OCI-LY7 (cell line): ENCODE measurements at regions not wholly inside any gene's neighbourhood (a gene's known extent, or its start where the extent isn't known, plus 50 kb on each side); places are given as distances from the start of the nearest gene placed in this dataset.

Source experiments
- BruUV-seq: library from RNA; stranded (reverse); fragments of 400-500 nt; replicated peaks from 2 replicates; lab custom pipeline; 2021; lab: Mats Ljungman, UMichigan
- CTCF ChIA-PET: fragments of 300-600 bp; sonication (Branson Sonifier 250); formaldehyde crosslinking; loops from one replicate; lab custom pipeline; 2022; ENCODE audit warnings: antibody characterized with exemption; ENCODE audit not compliant: unreplicated experiment; lab: Charles Lee
- POLR2A ChIA-PET: fragments of 300-600 bp; sonication (Branson Sonifier 250); formaldehyde crosslinking; loops from one replicate; lab custom pipeline; 2022; ENCODE audit warnings: antibody characterized with exemption; lab: Charles Lee
- DNase-seq: peaks from one replicate; pipeline ENCODE4 v3.0.0-alpha.2; 2015; ENCODE audit warnings: low spot score
- H2AFZ ChIP-seq: fragments of 200-600 bp; sonication (generic), shearing (Covaris generic); 2 replicates; pipeline ENCODE4 v1.6.1; 2014; ENCODE audit warnings: mild to moderate bottlenecking, antibody characterized with exemption, low read length, moderate library complexity
- H3K27ac ChIP-seq: fragments of 200-600 bp; sonication (generic); 2 replicates; pipeline ENCODE4 v1.5.1; 2014; ENCODE audit warnings: mixed run types, low read depth, mild to moderate bottlenecking, moderate library complexity, low read length, inconsistent platforms; ENCODE audit not compliant: poor library complexity, severe bottlenecking
- H3K36me3 ChIP-seq: fragments of 200-600 bp; sonication (generic); 2 replicates; pipeline ENCODE4 v1.6.1; 2014; ENCODE audit warnings: mild to moderate bottlenecking, antibody characterized with exemption, low read length, moderate library complexity, mixed read lengths; ENCODE audit not compliant: insufficient read depth
- H3K4me1 ChIP-seq: fragments of 200-600 bp; sonication (generic); 2 replicates; pipeline ENCODE4 v1.5.1; 2014; ENCODE audit warnings: mild to moderate bottlenecking, low read length; ENCODE audit not compliant: insufficient read depth, poor library complexity, severe bottlenecking
- H3K4me2 ChIP-seq: fragments of 200-600 bp; sonication (generic); 2 replicates; pipeline ENCODE4 v1.6.1; 2014; ENCODE audit warnings: mild to moderate bottlenecking, low read length
- H3K4me3 ChIP-seq: fragments of 200-600 bp; sonication (generic); 2 replicates; pipeline ENCODE4 v1.5.1; 2014; ENCODE audit warnings: mild to moderate bottlenecking, low read depth, low read length; ENCODE audit not compliant: poor library complexity, severe bottlenecking
- H3K79me2 ChIP-seq: fragments of 200-600 bp; sonication (generic); 2 replicates; pipeline ENCODE4 v1.6.1; 2016; ENCODE audit warnings: low read depth, mild to moderate bottlenecking, low read length, moderate library complexity, mixed read lengths; ENCODE audit not compliant: insufficient read depth
- H3K9me2 ChIP-seq: fragments of 200-600 bp; sonication (generic); 2 replicates; pipeline ENCODE4 v1.6.1; 2016; ENCODE audit warnings: mild to moderate bottlenecking, low read length, mixed read lengths; ENCODE audit not compliant: insufficient read depth
- H3K9me3 ChIP-seq: fragments of 200-600 bp; sonication (generic); 2 replicates; pipeline ENCODE4 v1.6.1; 2014; ENCODE audit warnings: mild to moderate bottlenecking, mixed run types, low read length, mixed read lengths
- H4K20me1 ChIP-seq: fragments of 200-600 bp; sonication (generic); 2 replicates; pipeline ENCODE4 v1.6.1; 2014; ENCODE audit warnings: mild to moderate bottlenecking, antibody characterized with exemption, low read length, moderate library complexity, mixed read lengths; ENCODE audit not compliant: insufficient read depth
- CTCF ChIP-seq: fragments of 200-600 bp; sonication (generic); conservative IDR thresholded peaks from 2 replicates; pipeline ENCODE4 v1.5.1; 2014; ENCODE audit warnings: mild to moderate bottlenecking, antibody characterized with exemption, low read length, moderate library complexity, mixed read lengths
- EZH2phosphoT487 ChIP-seq: fragments of 200-600 bp; sonication (generic); IDR thresholded peaks from 2 replicates; pipeline ENCODE4 v1.6.1; 2018; ENCODE audit warnings: low read depth, borderline replicate concordance, mild to moderate bottlenecking, mixed run types, antibody characterized with exemption, low read length, moderate library complexity, mixed read lengths
- intact Hi-C: fragments of 100-400 bp; cut with micrococcal nuclease; formaldehyde crosslinking; loops from one replicate; pipeline ENCODE4 v1.10.0; 2022; ENCODE audit not compliant: unreplicated experiment

GRCh38 chr22:22740560-22741276 is 96.3 kb downstream of the GGTLC2 start:
- Histone ChIP-seq H3K36me3 (no peaks in the 10 kb centered on the region), H3K4me2 (no peak overlapping the region), H4K20me1 (no peaks in the 10 kb centered on the region), H3K4me1 (peaks cover 13% of the 10 kb centered on the region), H3K9me3 (no peaks in the 10 kb centered on the region), H3K9me2 (no peaks in the 10 kb centered on the region), H3K27ac (no peak overlapping the region), H3K4me3 (no peak overlapping the region), H2AFZ (no peak overlapping the region), H3K79me2 (no peaks in the 10 kb centered on the region)
- POLR2A ChIA-PET, result no interaction called here
- intact Hi-C loops, result no loop called here
- no peak for DNase-seq
- no TSS peak for BruUV-seq
- no peak for TF ChIP-seq EZH2phosphoT487
- TF ChIP-seq CTCF, result no peak
- CTCF ChIA-PET, result no interaction called here

- H3K27ac ChIP-seq, result no peak overlapping the region
- intact Hi-C loops, result no loop called here
Measured at GRCh38 chr22:22741843-22742242, 97.4 kb downstream of the GGTLC2 start.

More at GRCh38 chr22:22741843-22742242, 97.4 kb downstream of the GGTLC2 start:
- TF ChIP-seq CTCF (no peak), EZH2phosphoT487 (no peak)
- BruUV-seq, result no TSS peak
- no peaks in the 10 kb centered on the region for H3K9me3 ChIP-seq
- H3K4me1 ChIP-seq, result peaks cover 18% of the 10 kb centered on the region
- ChIA-PET CTCF (no interaction called here), POLR2A (no interaction called here)
- no peaks in the 10 kb centered on the region for H3K9me2 ChIP-seq
- no peaks in the 10 kb centered on the region for H3K79me2 ChIP-seq
- no peaks in the 10 kb centered on the region for H3K36me3 ChIP-seq
- H3K4me3 ChIP-seq, result no peak overlapping the region
- H3K4me2 ChIP-seq, result no peak overlapping the region
- no peak overlapping the region for H2AFZ ChIP-seq
- no peak for DNase-seq
- H4K20me1 ChIP-seq, result no peaks in the 10 kb centered on the region
